Endothelial cell of umbilical vein (primary cell): ENCODE measurements at regions not wholly inside any gene's neighbourhood (a gene's known extent, or its start where the extent isn't known, plus 50 kb on each side); places are given as distances from the start of the nearest gene placed in this dataset.

Experiments
- EZH2 ChIP-seq: IDR thresholded peaks from 2 replicates; pipeline ENCODE4 v1.6.1; 2012; ENCODE audit warnings: borderline replicate concordance, low read depth, mild to moderate bottlenecking, moderate library complexity, low read length, inconsistent platforms; ENCODE audit not compliant: severe bottlenecking
- MAX ChIP-seq: IDR thresholded peaks from 2 replicates; pipeline ENCODE4 v1.6.1; 2011; ENCODE audit not compliant: insufficient read depth, insufficient read length
- TF ChIP-seq, protein P1 (sequence below), 2 donors: IDR thresholded peaks; 1 replicate in 1 of 2; 2 replicates in 1 of 2; pipeline ENCODE4 v1.5.1; 2011; ENCODE audit warnings: low read length in 2 of 2, mild to moderate bottlenecking in 2 of 2, moderate library complexity in 2 of 2, control low read depth in 1 of 2, inconsistent platforms in 1 of 2, low read depth in 1 of 2; ENCODE audit not compliant: insufficient read depth in 1 of 2; ENCODE audit errors: extremely low read depth in 1 of 2

DNA sequence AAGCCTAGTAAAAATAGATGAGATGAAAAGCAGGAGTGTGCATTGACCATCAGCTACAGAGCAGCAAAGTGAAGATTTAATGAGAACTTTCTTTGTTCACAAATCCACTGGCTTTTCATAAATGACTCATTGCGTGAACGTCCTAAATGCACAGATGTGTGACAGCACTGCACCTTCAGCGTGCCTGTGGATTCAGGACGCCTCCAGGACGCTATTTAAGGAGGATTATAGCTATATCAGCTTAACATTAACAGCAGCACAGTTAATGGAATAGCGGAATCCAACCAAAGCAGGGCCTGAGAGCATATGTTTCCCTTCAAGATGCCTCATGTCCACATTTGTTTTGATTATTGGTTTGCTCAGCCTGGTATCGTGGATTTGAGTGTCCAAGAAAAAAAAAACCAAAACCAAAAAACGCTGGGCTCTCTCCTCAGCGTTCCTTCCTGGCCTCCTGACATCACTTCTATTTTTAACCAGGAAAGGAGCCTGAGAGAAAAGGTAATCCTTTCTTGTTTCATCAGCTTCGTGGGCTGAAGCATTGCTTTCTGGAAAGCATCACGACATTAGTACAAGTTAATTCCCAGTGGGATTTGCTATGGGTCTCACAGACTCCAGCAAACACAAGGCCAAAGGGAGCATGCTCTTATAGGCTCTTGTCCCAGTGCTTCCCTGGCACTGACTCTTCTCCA, 447.0 kb upstream of the SMIM21 start:
- TF ChIP-seq, protein P1, sequence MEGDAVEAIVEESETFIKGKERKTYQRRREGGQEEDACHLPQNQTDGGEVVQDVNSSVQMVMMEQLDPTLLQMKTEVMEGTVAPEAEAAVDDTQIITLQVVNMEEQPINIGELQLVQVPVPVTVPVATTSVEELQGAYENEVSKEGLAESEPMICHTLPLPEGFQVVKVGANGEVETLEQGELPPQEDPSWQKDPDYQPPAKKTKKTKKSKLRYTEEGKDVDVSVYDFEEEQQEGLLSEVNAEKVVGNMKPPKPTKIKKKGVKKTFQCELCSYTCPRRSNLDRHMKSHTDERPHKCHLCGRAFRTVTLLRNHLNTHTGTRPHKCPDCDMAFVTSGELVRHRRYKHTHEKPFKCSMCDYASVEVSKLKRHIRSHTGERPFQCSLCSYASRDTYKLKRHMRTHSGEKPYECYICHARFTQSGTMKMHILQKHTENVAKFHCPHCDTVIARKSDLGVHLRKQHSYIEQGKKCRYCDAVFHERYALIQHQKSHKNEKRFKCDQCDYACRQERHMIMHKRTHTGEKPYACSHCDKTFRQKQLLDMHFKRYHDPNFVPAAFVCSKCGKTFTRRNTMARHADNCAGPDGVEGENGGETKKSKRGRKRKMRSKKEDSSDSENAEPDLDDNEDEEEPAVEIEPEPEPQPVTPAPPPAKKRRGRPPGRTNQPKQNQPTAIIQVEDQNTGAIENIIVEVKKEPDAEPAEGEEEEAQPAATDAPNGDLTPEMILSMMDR (IDR thresholded peaks at IDR 0.05; ENCODE audit: extremely low read depth in 1 of 2, insufficient read depth in 1 of 2, low read depth in 1 of 2, low read length in 2 of 2), result no peak
- TF ChIP-seq EZH2 (no peak), MAX (no peak)
